GM19455 (cell line): ENCODE measurements at regions not wholly inside any gene's neighbourhood (a gene's known extent, or its start where the extent isn't known, plus 50 kb on each side); places are given as distances from the start of the nearest gene placed in this dataset.
"Not testable (repeated sequence)": the region's sequence is repeated elsewhere in the genome, so short reads cannot be mapped to it uniquely, and the experiment has no call there.

Experiments used
- ATAC-seq: cut with Tn5 transposase; IDR thresholded peaks from one replicate; pipeline ENCODE4 v1.9.1; 2021; ENCODE audit not compliant: unreplicated experiment

DNA sequence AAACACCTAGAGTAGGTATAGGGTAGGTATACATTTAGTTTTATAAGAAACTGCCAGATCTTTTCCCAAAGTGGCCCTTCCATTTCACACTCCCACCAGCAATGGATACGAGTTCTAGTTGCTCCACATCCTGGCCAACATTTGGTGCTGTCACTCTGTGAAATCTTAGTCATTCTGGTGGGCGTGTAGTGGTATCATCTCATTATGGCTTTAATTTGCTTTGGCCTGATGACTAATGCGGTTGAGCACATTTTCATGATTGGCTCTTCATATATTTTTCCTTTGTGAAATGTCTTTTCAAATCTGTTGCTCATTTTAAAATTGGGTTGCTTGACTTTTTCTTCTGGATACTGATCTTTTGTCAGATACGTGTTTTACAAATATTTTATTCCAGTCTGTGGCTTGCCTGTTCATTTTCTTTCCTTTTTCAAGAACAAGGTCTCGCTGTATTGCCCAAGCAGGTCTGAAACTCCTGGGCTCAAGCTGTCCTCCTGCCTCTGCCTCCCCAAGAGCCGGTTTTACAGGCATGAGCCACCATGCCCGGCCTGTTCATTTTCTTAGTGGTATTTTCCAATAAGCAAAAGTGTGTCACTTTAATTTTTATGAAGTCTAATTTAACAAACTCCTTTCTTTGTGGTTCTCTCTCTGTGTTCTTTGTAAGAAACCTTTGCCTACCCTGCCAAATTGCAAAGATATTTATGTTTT lies 192.4 kb downstream of the SEC14L1 start:
- ATAC-seq: no peak

DNA sequence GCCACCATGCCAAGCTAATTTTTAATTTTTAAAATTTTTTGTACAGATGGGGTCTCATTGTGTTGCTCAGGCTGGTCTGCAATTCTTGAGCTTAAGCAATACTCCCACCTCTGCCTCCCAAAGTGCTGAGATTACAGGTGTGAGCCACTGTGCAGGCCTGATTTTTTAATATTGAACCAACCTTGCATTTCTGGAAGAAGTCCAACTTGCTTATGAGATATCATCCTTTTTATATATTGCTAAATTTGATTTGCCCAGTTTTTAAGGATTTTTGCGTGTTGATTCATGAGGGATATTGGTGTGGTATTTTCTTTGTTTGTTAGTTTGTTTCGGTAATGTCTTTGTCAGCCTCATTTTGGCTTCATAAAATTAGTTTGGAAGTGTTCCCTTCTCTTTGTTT lies 196.4 kb downstream of the SEC14L1 start:
- no peak for ATAC-seq

DNA sequence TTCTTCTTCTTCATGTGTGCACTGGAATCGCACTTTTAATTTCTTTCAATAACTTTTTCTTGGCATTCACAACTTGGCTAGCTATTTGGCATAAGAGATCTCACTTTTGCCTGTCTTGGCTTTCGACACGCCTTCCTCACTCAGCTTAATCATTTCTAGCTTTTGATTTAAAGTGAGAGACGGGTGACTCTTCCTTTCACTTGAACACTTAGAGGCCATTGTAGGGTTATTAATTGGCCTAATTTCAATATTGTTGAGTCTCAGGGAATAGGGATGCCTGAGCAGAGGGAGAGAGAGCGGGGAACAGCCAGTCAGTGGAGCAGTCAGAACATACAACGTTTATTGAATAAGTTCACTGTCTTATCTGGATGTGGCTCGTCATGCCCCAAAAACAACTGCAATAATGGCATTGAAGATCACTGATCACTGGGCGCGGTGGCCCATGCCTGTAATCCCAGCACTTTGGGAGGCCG lies 200.3 kb downstream of the SEC14L1 start:
- ATAC-seq: no peak

DNA sequence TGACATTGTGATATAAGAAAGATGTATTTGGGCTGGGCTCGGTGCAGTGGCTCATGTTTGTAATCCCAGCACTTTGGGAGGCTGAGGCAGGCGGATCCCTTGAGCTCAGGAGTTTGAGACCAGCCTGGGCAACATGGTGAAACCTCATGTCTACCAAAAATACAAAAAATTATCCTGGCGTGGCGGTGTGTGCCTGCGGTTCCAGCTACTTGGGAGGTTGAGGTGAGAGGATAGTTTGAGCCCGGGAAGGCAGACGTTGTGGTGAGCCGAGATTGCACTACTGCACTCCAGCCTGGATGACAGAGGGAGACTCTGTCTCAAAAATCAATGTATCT lies 201.9 kb downstream of the SEC14L1 start:
- not testable (repeated sequence) for ATAC-seq

DNA sequence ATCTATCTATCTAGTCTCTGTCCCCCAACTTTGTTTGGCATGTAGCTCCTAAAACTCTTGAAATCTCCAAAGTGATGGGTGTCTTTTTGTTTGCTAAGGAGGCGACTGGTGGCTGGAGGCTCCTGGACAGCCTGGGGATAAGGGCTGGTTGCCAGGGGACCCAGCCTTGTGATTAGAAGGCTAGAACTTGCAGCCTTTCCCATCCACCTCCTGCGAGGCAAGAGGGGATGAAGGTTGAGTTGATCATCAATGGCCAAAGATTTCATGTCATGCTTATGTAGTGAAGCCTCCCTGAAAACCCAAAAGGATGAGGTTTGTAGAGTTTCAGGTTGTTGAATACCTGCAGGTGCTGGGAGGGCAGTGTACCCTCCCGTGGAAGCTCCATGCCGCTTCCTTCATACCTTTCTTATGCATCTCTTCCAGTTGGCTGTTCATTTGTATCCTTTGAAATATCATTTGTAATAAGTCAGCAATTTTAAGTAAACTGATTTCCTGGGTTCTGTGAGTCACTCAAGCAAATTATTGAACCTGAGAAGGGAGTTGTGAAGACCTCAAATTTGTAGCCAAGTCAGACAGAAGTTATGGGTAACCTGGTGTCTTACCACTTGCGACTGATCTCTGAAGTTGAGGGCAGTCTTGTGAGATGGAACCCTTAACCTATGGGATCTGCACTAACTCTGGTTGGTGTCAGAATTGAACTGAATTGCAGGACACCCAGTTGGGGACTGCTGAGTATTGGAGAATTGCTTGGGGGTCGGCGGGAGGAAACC lies 202.4 kb downstream of the SEC14L1 start:
- no peak for ATAC-seq

DNA sequence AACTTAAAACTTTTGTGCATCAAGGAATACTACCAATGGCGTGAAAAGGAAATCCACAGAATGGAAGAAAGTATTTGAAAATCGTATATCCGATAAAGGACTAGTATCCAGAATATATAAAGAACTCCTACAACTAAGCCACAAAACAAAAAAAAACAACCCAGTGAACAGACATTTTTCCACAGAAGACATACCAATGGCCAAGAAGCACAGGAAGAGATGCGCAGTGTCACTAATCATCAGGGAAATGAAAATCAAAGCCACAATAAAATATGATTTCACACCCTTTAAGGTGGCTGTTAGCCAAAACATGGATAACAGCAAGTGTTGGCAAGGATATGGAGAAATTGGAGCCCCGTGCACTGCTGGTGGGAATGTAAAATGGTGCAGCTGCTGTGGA lies 203.3 kb downstream of the SEC14L1 start:
- no peak for ATAC-seq

DNA sequence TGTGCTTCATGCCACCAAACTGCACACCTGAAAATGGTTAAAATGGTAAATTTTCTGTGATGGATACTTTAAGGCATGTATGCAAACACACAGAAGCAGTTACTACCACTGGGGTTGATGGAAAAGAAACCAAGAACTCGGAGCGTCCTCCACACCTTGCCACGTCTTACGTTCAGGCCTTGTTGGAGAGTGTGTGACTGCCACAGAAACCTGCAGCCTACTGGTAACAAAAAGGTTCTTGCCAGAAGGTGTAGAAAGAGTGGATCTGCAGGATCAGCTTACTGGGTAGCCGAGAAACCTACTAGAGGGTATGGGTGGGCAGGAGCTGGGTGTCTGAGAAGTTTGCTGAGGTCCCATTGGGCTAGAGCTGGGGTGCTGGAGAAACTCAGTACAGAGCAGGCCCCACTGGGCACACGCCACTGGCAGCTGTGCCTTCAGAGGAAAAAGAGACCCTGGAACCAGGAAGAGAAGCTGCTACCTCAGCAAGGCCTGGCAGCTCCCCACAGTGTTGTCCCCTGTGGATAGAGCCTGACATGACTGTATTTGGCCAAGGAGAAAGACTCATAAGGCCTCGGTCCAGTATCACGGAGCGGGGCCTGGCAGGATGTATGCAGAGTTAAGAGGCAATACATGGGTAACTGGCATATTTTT lies 204.6 kb downstream of the SEC14L1 start:
- ATAC-seq: no peak

DNA sequence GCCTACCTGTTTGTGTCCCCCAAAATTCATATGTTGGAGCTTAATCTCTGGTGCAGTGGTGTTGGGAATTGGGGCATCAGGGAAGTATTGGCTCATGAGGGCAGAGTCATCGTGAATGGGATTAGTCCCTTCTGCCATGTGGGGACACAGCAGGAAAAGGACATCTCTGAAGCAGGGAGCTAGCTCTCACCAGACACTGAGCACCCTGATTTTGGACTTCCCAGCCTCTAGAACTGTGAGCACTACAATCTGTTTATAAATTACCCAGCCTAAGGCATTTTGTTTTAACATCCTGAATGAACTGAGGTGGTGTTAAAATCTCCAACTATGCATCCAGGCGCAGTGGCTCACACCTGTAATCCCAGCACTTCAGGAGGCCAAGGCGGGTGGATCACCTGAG lies 206.0 kb downstream of the SEC14L1 start:
- no peak for ATAC-seq

DNA sequence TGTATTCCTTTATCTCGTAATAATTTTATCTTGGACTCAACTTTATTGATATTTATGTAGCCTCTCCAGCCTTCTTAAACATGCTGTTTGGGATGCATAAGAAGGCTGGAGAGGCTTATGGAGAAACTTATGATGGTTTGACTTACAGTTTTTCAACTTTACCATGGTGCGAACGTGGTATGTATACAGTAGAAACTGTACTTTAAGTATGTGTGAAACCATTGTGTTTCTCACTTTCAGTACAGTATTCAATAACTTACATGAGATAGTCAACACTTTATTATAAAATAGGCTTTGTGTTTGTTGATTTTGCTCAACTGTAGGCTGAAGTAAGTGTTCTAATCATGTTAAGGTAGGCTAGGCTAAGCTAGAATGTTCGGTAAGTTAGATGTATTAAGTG lies 206.8 kb downstream of the SEC14L1 start:
- ATAC-seq: no peak

DNA sequence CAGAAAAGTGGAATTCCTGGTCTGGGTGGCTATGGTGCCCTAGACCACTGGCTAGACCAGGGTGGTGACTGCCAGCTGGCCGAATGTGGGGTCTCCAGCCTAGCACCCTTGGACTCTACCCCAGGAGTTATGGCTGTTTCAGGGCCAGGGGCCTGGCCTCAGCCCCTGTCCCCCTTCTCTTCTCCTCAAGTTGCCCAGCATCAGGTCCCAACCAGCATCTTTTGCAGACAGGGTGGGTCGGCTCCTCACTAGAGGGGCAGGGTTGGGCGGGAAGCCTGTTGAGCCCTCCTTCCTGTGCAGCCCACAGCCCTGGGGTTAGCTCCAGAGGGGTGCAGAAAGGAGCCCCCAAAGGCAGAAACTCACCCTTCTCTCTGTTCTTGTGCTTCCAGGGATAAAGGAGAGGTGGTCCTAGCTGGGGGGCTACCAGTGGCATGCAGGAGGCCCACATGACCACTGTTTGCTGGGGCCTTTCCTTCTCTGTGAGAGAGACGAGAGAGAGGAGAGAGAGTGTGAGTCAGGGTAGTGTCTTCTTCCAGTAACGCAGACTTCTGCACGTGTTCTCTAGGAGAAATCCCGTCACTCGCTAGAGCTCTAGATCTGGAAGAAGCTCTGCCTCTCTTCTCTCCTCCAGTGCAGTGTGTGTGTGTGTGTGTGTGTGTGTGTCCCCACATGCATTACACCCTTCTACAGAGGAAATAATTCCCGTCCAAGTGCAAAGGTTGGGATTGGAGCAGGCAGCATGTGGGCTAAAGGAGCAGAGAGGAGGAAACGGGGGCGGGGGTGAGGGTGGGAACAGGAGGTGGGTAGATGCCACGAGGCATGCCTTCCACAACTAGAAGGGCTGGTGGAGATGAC lies 209.4 kb downstream of the SEC14L1 start:
- ATAC-seq: no peak

DNA sequence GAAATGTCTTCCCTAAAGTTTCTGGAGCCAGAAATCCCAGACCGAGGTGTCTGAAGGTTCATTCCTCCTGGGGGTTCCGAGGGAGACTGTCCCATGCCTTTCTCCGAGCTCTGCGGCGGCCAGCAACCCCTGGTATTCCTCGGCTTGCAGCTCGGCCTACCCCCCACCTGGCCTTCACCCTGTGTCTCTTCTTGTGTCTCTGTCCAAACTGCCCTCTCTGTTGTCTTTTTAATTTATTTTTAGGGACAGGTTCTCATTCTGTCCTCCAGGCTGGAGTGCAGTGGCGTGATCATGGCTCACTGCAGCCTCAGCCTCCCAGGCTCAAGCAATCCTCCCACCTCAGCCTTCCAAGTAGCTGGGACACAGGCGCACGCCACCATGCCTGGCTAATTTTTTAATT lies 211.7 kb downstream of the SEC14L1 start:
- no peak for ATAC-seq

DNA sequence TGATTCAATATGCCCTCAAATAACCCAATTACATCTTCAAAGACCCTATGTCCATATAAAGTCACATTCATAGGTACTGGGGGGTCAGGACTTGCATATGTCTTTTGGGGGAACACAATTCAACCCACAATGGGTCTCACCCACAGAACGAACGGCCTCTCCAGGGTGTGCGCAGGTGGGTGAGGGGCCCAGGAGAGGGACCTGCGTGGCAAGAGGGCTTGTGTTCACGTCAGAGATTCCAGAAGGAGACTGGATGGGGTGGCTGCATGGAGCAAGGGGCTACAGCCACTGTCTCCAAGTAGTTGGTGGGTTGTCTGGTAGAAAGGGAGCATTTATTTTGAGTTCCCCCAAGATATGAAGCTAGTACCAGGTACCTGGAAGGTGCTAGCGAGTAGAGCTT lies 212.2 kb downstream of the SEC14L1 start:
- no peak for ATAC-seq

DNA sequence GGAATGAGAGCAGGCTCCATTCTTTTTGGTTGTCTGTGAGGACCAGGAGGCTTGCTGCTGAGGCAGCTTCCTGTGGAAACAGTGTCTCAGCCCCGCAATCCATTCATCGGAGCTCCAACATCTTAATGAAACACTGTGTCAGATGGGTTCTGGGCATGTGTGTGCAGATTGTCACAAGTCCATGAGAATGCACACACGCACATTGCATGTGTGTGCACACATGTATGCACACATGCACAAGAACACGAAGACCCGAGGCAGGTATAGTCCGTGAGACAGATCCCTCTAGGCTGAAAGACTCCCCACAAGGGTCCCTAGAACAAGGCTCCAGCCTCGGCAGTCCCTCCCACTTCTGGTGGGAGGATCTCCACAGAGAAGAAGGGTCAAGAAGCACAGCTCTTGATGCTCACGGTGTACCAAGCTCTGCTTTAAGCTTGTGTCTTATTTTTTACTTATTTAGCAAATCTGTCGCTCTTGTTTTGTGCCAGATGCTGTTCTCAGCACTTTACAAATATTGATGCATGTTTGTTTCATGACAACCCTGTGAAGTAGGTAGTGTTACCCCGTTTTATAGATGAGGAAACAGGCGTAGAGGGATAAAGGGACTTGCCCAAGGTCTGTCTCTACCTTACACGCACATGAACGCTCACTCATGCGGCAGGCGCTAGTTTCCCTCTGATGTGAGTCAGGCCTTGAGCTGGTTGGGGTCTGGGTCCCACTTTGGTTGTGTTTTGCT lies 213.1 kb downstream of the SEC14L1 start:
- ATAC-seq: no peak

DNA sequence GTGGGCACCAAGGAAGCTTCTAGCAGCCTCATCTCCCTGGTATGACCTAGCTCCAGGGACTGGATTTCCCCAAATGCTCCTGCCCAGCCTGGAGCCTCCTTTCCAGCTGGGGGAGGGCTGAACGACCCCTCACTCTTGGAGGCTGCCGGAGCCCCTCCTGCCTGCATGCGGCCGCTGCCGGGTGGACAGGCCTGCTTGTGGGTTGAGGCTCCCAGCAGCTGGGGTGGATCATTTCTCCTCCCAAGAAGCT lies 213.6 kb downstream of the SEC14L1 start:
- no peak for ATAC-seq

DNA sequence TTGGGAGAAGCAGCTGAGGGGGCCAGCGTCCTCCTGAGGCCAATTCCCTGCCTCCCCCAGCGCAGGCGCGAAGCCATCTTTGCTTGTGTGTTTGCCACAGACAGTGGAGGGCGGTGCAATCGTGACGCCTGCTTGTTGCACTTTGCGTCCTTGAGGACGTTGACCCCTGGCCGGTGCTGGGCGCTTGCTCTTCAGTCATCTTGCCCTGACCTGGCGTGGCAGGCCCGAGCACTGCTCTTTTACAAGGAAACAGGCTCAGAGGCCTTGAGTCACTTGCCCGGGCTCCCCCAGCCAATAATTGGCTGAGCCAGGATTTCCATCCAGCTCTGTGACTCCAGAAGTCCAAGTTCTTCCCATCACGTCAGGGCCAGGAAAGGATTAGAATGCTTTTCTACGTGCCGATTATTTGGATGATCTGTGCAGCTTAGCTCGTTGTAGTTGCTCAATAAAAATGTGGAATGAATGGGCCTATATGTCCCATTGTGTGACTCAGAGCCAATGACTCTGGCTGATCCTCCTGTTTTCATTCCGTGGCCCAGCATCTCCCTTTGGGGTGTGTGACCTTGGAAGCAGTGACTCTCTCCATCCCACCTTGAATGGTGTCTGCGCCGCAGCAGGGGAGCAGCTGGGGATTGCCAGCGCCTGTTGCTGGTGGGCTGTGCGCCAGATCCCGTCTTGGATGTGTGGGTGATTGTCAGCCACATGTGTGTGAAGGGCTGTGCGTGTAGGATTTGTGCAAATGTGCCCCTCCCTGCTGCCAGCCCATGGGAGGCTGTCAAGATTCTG lies 214.1 kb downstream of the SEC14L1 start:
- ATAC-seq: no peak

DNA sequence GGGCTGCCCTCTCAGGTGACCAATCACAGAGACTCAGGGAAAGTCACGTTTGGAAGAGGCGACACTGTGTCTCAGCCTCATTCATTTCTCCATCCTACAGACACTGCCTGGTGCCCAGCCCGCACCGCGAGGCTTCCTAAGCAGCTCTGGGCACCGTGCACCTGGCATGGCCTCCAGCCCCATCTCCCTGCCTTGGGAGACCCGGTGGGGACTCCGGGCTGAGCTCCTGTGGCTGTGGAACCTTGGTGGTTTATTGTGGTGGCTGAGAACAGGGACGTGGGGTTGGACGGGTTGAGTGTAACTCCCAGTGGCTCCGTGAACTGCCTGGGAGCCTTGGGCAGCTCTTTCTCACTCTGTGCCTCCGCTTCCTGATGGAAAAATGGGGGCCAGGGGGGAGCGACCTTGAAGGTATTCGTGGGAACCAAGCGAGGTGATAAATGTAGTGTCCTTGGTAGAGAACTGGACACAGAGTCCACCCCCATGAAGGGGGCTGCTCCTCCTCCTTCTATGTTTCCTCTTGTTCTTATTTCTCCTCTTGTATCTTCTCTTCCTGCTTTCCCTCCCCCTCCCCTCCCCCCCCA lies 215.4 kb downstream of the SEC14L1 start:
- ATAC-seq: no peak

DNA sequence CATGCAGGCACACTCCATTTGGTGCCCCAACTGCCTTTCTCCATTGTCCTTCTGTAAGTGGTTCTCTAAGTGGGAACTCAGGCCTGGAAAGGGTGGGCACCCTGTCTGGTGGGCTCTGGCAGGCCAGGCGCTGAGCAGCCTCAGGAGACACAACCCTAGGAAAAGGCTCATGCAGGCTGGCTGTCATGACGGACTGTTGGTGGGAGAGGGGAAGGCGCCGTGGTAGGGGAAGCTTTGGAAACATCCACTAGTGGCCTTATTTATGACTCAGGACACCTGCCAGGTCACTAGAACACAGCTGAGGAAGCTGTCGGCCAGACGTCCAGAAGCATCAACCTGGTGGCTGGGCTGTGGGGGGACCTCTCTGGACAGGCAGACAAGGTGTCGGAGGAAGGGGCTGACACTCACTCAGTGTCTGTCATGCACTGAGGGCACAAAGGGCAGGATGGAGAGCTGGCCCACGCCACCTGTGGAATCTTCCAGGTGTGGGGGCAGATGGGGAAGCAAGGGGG lies 216.0 kb downstream of the SEC14L1 start:
- no peak for ATAC-seq

DNA sequence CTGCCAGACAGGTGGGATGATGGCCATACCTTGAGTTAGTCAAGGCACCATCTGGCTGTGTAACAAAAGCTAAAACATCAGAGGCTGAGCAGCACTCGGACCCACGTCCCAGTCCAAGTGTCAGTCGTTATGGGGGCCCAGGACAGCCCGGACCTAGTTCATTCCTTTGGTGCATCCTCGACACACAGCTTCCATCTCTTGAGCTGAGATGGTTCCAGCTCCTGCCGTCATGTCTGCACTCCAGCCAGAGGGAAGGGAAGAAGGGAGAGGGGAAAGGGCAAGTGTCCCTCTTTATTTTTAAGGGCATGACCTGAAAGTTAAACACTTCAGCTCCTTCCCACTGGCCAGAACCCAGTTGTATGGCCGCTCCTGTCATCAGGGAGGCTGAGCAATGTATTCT lies 218.0 kb downstream of the SEC14L1 start:
- ATAC-seq: no peak

DNA sequence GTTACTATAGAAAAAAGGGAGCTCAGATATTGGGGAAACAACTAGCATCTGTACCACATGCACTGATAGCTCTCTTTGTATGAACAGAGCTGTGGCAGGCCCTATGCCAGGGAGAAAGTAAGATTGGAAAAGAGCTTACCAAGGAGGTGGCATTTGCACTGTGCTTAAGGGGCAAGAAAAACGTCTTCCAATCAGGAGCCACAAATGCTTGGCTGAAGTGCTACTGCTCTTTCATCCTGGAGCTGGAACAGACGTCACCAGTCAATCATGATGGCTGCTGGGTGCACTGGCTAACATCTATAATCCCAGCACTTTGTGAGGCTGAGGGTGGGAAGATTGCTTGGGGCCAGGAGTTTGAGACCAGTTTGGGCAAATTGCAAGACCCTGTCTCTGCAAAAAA lies 218.5 kb downstream of the SEC14L1 start:
- no peak for ATAC-seq
